Astrocyte (in vitro differentiated cells and primary cell): ENCODE measurements at regions not wholly inside any gene's neighbourhood (a gene's known extent, or its start where the extent isn't known, plus 50 kb on each side); places are given as distances from the start of the nearest gene placed in this dataset.

Experiments used
- DNase-seq: peaks from one replicate; pipeline ENCODE4 v3.0.0-alpha.2; 2010; ENCODE audit warnings: low read depth
- FAIRE-seq: peaks from 2 replicates; lab custom pipeline; 2011; peaks lifted over from hg19 to GRCh38; lab: Jason Lieb, UNC
- H2AFZ ChIP-seq: 2 replicates; pipeline ENCODE4 v1.6.0; 2012; ENCODE audit warnings: low read depth, low read length, inconsistent platforms
- H3K27ac ChIP-seq: 2 replicates; pipeline ENCODE4 v1.5.1; 2011; ENCODE audit warnings: low read depth, low read length, inconsistent platforms
- H3K27me3 ChIP-seq: 2 replicates; pipeline ENCODE4 v1.6.0; 2011; ENCODE audit warnings: low read length, inconsistent platforms; ENCODE audit not compliant: insufficient read depth
- H3K36me3 ChIP-seq: 2 replicates; pipeline ENCODE4 v1.5.1; 2011; ENCODE audit warnings: low read length, inconsistent platforms; ENCODE audit not compliant: insufficient read depth
- H3K4me1 ChIP-seq: 2 replicates; pipeline ENCODE4 v1.5.1; 2011; ENCODE audit warnings: low read length, inconsistent platforms; ENCODE audit not compliant: insufficient read depth
- H3K4me2 ChIP-seq: 2 replicates; pipeline ENCODE4 v1.6.0; 2012; ENCODE audit warnings: low read length, inconsistent platforms
- H3K4me3 ChIP-seq: 2 replicates; pipeline ENCODE4 v1.5.1; 2011; ENCODE audit warnings: low read depth, mild to moderate bottlenecking, low read length, inconsistent platforms; ENCODE audit not compliant: insufficient read depth
- H3K79me2 ChIP-seq: 2 replicates; pipeline ENCODE4 v1.6.0; 2012; ENCODE audit warnings: mild to moderate bottlenecking, low read length, inconsistent platforms; ENCODE audit not compliant: insufficient read depth
- H3K9ac ChIP-seq: 2 replicates; pipeline ENCODE4 v1.6.0; 2012; ENCODE audit warnings: mild to moderate bottlenecking, low read length, inconsistent platforms
- H3K9me3 ChIP-seq: 2 replicates; pipeline ENCODE4 v1.5.1; 2012; ENCODE audit warnings: low read depth, mild to moderate bottlenecking, low read length, inconsistent platforms; ENCODE audit not compliant: insufficient read depth
- H4K20me1 ChIP-seq: 2 replicates; pipeline ENCODE4 v1.6.0; 2012; ENCODE audit warnings: low read length, inconsistent platforms; ENCODE audit not compliant: insufficient read depth
- H3K27ac Mint-ChIP-seq: one replicate; pipeline ENCODE4 v1.8.0; 2021; ENCODE audit warnings: mild to moderate bottlenecking, mixed read lengths; ENCODE audit not compliant: unreplicated experiment
- H3K27me3 Mint-ChIP-seq: one replicate; pipeline ENCODE4 v1.8.0; 2021; ENCODE audit warnings: low read depth, mixed read lengths; ENCODE audit not compliant: unreplicated experiment
- H3K36me3 Mint-ChIP-seq: one replicate; pipeline ENCODE4 v1.8.0; 2021; ENCODE audit warnings: low read depth, mixed read lengths; ENCODE audit not compliant: unreplicated experiment
- H3K4me1 Mint-ChIP-seq: one replicate; pipeline ENCODE4 v1.8.0; 2021; ENCODE audit warnings: low read depth, mixed read lengths; ENCODE audit not compliant: unreplicated experiment
- H3K4me3 Mint-ChIP-seq: one replicate; pipeline ENCODE4 v1.8.0; 2021; ENCODE audit warnings: mild to moderate bottlenecking, moderate library complexity, mixed read lengths; ENCODE audit not compliant: unreplicated experiment
- H3K9me3 Mint-ChIP-seq: one replicate; pipeline ENCODE4 v1.8.0; 2021; ENCODE audit warnings: mild to moderate bottlenecking, mixed read lengths; ENCODE audit not compliant: unreplicated experiment
- CTCF ChIP-seq: IDR thresholded peaks from 2 replicates; pipeline ENCODE4 v1.5.1; 2011; ENCODE audit warnings: low read depth, mild to moderate bottlenecking, inconsistent platforms, low read length, moderate library complexity; ENCODE audit not compliant: insufficient read depth
- EZH2 ChIP-seq: IDR thresholded peaks from 2 replicates; pipeline ENCODE4 v1.6.1; 2012; ENCODE audit warnings: mild to moderate bottlenecking, low read length, inconsistent platforms; ENCODE audit not compliant: insufficient read depth

- Mint-ChIP-seq H3K27me3 (peaks cover 21% of the 10 kb centered on the region), H3K4me1 (peaks cover 16% of the 10 kb centered on the region), H3K9me3 (peaks cover 3% of the 10 kb centered on the region), H3K36me3 (no peaks in the 10 kb centered on the region), H3K27ac (no peak overlapping the region), H3K4me3 (no peak overlapping the region)
- no peak overlapping the region for H3K27ac ChIP-seq
- H3K9ac ChIP-seq: no peak overlapping the region
- no peak overlapping the region for H3K4me2 ChIP-seq
- no peak overlapping the region for H3K4me3 ChIP-seq
- H2AFZ ChIP-seq: no peak overlapping the region
- no peak for DNase-seq
- no peaks in the 10 kb centered on the region for H3K36me3 ChIP-seq
- no peak for FAIRE-seq
- H3K9me3 ChIP-seq: no peaks in the 10 kb centered on the region
- no peaks in the 10 kb centered on the region for H4K20me1 ChIP-seq
- no peaks in the 10 kb centered on the region for H3K27me3 ChIP-seq
- H3K4me1 ChIP-seq: no peaks in the 10 kb centered on the region
- H3K79me2 ChIP-seq: no peaks in the 10 kb centered on the region
- no peak for TF ChIP-seq CTCF
- no peak for TF ChIP-seq EZH2
These were observed 350.8 kb downstream of the CYRIA start for GRCh38 chr2:16314691-16315457.

- H3K4me3 Mint-ChIP-seq: no peak overlapping the region
- H3K27ac ChIP-seq: no peak overlapping the region
- FAIRE-seq (no peak), DNase-seq (no peak)
- no peak overlapping the region for H2AFZ ChIP-seq
- no peaks in the 10 kb centered on the region for H3K79me2 ChIP-seq
- no peaks in the 10 kb centered on the region for H3K27me3 ChIP-seq
- peaks cover 13% of the 10 kb centered on the region for H3K4me1 Mint-ChIP-seq
- no peaks in the 10 kb centered on the region for H4K20me1 ChIP-seq
- no peaks in the 10 kb centered on the region for H3K4me1 ChIP-seq
- no peak overlapping the region for H3K27ac Mint-ChIP-seq
- no peaks in the 10 kb centered on the region for H3K9me3 ChIP-seq
- no peaks in the 10 kb centered on the region for H3K36me3 Mint-ChIP-seq
- no peak overlapping the region for H3K4me3 ChIP-seq
- peaks cover 21% of the 10 kb centered on the region for H3K27me3 Mint-ChIP-seq
- TF ChIP-seq CTCF: no peak
- no peak for TF ChIP-seq EZH2
- no peak overlapping the region for H3K4me2 ChIP-seq
- no peak overlapping the region for H3K9ac ChIP-seq
- H3K9me3 Mint-ChIP-seq: peaks cover 3% of the 10 kb centered on the region
- H3K36me3 ChIP-seq: no peaks in the 10 kb centered on the region
These were observed 351.6 kb downstream of the CYRIA start for GRCh38 chr2:16314001-16314400.
